Retinal pigment epithelial cell (primary cell): ENCODE measurements at regions not wholly inside any gene's neighbourhood (a gene's known extent, or its start where the extent isn't known, plus 50 kb on each side); places are given as distances from the start of the nearest gene placed in this dataset.

Experiments
- DNase-seq: peaks from one replicate; pipeline ENCODE4 v3.0.0-alpha.2; 2010; ENCODE audit warnings: low read depth
- H3K4me3 ChIP-seq: 2 replicates; pipeline ENCODE4 v1.5.1; 2011; ENCODE audit warnings: mild to moderate bottlenecking, low read length, control low read depth, moderate library complexity
- CTCF ChIP-seq: conservative IDR thresholded peaks from 2 replicates; pipeline ENCODE4 v1.5.1; 2011; ENCODE audit warnings: low read depth, low read length, control low read depth, inconsistent platforms

- no peak for TF ChIP-seq CTCF
- no peak overlapping the region for H3K4me3 ChIP-seq
- DNase-seq = no peak
Observed at GRCh38 chr1:208688656-208689315, 444.6 kb upstream of the PLXNA2 start.

GRCh38 chr1:208691012-208691411, 446.8 kb upstream of the PLXNA2 start:
- no peak for DNase-seq
- no peak overlapping the region for H3K4me3 ChIP-seq
- no peak for TF ChIP-seq CTCF

GRCh38 chr1:208709981-208710380, 465.8 kb upstream of the PLXNA2 start:
- H3K4me3 ChIP-seq = no peak overlapping the region
- DNase-seq = no peak
- no peak for TF ChIP-seq CTCF

- DNase-seq = no peak
- no peak for TF ChIP-seq CTCF
- no peak overlapping the region for H3K4me3 ChIP-seq
Observed at GRCh38 chr1:208714323-208714722, 470.1 kb upstream of the PLXNA2 start.

GRCh38 chr1:208717525-208717924, 473.3 kb upstream of the PLXNA2 start:
- no peak for TF ChIP-seq CTCF

GRCh38 chr1:208722592-208722991, 478.4 kb upstream of the PLXNA2 start:
- TF ChIP-seq CTCF = no peak
- no peak for DNase-seq
- no peak overlapping the region for H3K4me3 ChIP-seq

More at GRCh38 chr1:208717525-208717924, 473.3 kb upstream of the PLXNA2 start:
- H3K4me3 ChIP-seq = no peak overlapping the region
- DNase-seq = no peak

- DNase-seq = no peak
- H3K4me3 ChIP-seq = no peak overlapping the region
- no peak for TF ChIP-seq CTCF
Observed at GRCh38 chr1:208724079-208724478, 479.9 kb upstream of the PLXNA2 start.
